Islet precursor cell (in vitro differentiated cells): ENCODE measurements at regions not wholly inside any gene's neighbourhood (a gene's known extent, or its start where the extent isn't known, plus 50 kb on each side); places are given as distances from the start of the nearest gene placed in this dataset.
"Not testable (repeated sequence)": the region's sequence is repeated elsewhere in the genome, so short reads cannot be mapped to it uniquely, and the experiment has no call there.

Experiments
- DNase-seq: peaks from one replicate; pipeline ENCODE4 v3.0.0-alpha.2; 2018

- DNase-seq, result no peak
These were observed 546.3 kb downstream of the RAB38 start for GRCh38 chr11:87628957-87629356.

- DNase-seq, result peak; percentile 76
These were observed 547.1 kb downstream of the RAB38 start for GRCh38 chr11:87628026-87628580.

DNA sequence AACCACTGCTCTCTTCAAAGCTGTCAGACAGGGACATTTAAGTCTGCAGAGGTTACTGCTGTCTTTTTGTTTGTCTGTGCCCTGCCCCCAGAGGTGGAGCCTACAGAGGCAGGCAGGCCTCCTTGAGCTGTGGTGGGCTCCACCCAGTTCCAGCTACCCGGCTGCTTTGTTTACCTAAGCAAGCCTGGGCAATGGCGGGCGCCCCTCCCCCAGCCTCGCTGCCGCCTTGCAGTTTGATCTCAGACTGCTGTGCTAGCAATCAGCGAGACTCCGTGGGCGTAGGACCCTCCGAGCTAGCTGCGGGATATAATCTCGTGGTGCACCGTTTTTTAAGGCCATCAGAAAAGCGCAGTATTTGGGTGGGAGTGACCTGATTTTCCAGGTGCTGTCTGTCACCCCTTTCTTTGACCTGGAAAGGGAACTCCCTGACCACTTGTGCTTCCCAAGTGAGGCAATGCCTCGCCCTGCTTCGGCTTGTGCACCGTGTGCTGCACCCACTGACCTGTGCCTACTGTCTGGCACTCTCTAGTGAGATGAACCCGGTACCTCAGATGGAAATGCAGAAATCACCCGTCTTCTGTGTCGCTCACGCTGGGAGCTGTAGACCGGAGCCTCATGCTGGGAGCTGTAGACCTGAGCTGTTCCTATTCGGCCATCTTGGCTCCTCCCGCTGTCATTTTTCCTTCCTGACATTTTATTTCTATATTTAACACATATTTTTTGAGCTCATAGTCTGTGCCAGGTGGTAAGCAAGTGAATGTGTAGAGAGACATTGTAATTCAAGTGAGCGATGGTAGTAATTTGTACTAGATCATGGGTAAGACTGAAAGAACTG, 551.5 kb downstream of the RAB38 start:
- DNase-seq, result not testable (repeated sequence)

DNA sequence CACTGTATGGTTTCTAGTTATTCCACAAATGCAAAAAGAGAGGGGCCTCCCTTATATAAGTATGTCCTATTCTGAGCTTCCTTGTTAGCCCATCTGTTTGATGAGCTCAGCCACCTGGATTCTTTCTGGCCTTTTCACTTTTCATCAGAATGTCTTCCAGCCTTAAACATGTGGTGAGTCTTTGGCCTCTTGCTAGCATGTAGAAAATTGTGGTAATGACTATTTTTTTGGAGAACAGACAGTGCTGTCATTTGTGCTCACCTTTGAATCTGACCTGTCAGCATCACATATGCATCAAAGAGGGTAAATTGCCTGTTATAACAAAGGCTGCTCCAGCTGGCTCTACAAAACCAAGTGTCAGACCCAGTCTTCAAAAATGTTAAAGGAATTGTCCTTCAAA, 558.7 kb downstream of the RAB38 start:
- DNase-seq, result no peak

GRCh38 chr11:87604350-87604749, 566.6 kb downstream of the TMEM135 start:
- no peak for DNase-seq

DNA sequence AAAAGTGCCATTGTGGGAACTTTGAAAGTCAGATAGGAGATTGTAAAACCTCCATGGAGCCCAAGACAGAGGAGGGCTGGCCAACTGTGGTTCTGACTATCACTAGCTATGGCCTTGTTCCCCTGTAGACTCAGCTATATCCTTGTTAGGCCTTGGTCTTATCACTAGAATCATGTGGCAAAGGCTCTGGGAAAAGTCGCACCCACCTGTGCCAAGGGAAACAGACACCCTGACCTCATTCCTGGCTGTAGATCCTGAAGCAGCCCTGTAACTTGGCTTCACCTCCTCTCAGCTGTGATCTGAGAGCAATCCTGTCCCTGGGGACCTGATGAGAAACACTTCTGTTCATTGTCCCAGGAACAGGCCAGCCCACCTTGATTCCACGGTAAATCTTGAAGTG, 566.2 kb downstream of the TMEM135 start:
- no peak for DNase-seq

GRCh38 chr11:87602776-87603175, 565.0 kb downstream of the TMEM135 start:
- no peak for DNase-seq

GRCh38 chr11:87600938-87601337, 563.2 kb downstream of the TMEM135 start:
- no peak for DNase-seq

DNA sequence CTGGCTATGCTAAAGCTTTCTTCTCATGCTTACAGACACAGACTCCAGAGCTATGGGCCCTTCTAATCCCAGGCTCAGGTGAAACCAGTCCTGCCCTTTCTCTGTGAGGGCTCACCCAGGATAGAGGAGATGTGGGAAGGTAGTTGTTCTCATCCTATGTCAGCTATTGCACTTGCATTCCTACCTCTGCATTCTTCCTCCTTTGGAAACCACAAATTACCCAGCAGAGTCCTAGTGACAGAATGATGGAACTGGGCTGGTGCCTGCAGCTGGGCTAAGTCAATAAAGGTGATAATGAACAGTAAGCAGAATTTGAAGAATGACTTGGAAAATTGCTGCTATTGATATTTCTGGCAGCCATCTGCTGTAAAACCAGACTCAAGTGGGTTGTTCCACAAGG, 560.0 kb downstream of the TMEM135 start:
- DNase-seq, result peak; percentile 86

- no peak for DNase-seq
These were observed 558.4 kb downstream of the TMEM135 start for GRCh38 chr11:87596176-87596575.

DNA sequence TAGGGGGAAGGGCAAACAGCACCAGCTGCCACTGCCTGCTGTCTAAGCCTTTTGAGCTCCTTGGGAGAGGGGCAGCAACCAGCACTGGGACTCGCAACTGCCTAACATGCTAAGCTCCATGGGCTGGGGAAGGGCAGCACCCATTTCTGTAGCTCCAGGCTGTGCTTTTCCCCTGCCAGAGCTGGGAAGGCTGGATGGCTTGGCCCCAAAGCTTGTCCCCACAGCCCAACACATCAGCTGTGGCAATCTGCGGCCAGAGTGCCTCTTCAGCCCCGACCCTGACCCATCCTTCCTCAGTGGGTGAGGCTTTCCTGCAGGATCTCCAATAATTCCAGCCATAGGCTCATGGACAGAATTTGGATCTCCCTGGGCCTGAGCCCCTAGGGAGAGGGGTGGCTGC, 551.3 kb downstream of the TMEM135 start:
- no peak for DNase-seq

DNA sequence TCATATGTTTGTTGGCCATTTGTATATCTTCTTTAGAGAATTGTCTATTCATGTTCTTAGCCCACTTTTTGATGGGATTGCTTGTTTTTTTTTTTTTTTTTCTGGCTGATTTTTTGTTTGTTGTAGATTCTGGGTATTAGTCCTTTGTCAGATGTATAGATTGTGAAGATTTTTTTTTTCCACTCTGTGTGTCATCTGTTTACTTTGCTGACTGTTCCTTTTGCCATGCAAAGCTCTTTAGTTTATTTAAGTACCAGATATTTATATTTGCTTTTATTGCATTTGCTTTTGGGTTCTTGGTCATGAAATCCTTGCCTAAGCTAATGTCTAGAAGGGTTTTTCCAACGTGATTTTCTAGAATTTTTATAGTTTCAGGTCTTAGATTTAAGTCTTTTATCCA, 547.9 kb downstream of the TMEM135 start:
- not testable (repeated sequence) for DNase-seq

- no peak for DNase-seq
These were observed 546.2 kb downstream of the TMEM135 start for GRCh38 chr11:87583931-87584330.

- no peak for DNase-seq
These were observed 537.4 kb downstream of the TMEM135 start for GRCh38 chr11:87575088-87575487.

DNA sequence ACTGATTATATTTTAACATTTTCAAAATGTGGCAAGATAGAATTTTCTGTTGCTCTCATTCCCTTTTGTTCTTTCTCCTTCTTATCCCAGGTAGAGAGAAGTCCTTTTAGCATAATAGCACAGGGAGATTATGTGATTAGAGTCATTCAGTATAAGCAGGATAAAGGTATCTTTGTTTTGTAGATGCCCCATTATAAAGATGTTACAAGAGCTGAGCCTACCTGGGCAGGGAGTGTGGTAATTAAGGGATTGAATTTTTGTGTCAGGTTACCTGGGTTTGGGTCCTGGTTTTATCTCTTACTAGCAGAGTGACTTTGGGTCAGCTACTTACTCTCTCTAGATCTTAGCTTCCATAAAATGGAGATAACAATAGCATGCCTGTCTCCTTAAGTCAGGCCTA, 536.5 kb downstream of the TMEM135 start:
- DNase-seq, result no peak

DNA sequence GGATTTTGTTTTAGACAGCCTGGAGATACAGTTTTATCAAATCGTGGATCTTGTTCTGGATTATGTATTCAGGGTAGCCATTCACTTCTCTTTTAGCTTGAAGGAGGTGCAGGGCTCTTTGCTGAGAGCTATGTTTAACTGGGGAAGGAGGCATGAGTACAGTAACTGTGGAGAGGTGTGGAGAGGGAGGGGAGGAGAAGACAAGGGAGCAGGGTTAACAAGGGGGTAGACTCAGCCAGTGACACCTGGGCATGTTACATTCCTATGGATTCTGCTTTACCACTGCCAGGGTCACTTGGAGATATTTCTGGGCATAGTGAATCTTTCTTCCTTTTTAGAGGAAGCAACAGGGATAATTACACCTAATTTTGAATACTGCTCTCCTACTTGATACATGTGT, 536.0 kb downstream of the TMEM135 start:
- no peak for DNase-seq

- DNase-seq, result no peak
These were observed 535.1 kb downstream of the TMEM135 start for GRCh38 chr11:87572881-87573280.

GRCh38 chr11:87560352-87560751, 522.6 kb downstream of the TMEM135 start:
- DNase-seq, result no peak

DNA sequence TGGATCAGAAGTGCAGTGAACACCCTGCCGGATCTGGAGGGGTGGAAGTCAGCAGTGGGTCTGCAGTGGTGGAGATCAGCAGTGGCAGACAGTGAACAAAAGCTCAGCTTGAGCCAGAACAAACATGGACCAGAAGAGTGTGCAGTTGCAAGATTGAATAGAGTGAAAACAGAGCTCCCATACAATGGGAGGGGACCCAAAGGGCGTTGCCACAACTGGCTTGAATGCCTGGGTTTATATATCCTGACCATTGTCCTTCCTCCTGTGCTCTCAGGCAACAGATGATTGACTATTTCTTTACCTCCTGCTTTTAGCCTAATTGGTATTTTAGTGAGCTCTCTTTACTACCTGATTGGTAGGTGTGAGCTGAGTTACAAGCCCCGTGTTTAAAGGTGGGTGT, 522.1 kb downstream of the TMEM135 start:
- DNase-seq, result not testable (repeated sequence)

GRCh38 chr11:87555101-87555500, 517.4 kb downstream of the TMEM135 start:
- peak; percentile 78 for DNase-seq

- DNase-seq, result no peak
These were observed 511.1 kb downstream of the TMEM135 start for GRCh38 chr11:87548797-87549196.

- DNase-seq, result no peak
These were observed 508.1 kb downstream of the TMEM135 start for GRCh38 chr11:87545858-87546257.

DNA sequence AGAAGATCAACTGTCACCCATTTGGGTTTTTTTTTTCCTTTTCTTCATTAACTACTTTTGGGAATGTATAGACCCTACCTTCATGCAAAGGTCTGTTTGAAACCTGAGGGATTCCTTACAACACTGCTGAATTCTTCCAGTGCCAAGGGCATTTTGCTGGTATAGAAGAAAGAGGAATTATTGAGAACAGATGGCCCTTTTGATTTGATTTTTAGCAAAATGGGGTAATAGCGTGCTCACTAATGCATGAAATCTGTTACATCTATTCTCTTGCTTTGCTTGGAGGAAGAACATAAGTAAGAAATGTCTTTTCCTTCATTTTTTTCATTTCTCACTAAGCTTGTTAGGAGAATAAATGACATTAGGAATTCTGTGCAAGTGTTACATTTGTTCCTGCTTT, 501.9 kb downstream of the TMEM135 start:
- no peak for DNase-seq

- no peak for DNase-seq
These were observed 498.8 kb downstream of the TMEM135 start for GRCh38 chr11:87536565-87536964.

DNA sequence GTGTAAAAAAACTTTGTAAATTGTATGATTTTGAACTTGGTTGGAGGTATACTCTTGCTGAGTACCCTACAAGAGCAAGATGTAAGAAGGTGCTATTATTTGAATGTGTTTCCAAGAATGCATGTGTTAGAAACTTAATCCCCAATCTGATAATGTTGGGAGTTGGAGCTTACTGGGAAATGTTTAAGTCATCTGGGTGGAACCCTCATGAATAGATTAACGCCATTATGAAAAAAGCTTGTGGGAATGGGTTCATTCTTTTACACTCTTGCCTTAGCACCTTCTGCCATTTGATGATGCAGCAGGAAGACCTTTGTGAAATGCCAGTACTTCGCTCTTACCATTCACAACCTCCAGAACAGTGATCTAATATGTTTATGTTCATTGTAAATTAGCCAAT, 498.3 kb downstream of the TMEM135 start:
- no peak for DNase-seq
